DMS53 treated with DMSO at 0.1 percent for 48 hours (cell line): ENCODE measurements at regions not wholly inside any gene's neighbourhood (a gene's known extent, or its start where the extent isn't known, plus 50 kb on each side); places are given as distances from the start of the nearest gene placed in this dataset.
A peak's percentile ranks its signal among the peaks of the same experiment; 100 is the strongest.
"Not testable (repeated sequence)": the region's sequence is repeated elsewhere in the genome, so short reads cannot be mapped to it uniquely, and the experiment has no call there.

ENCODE experiments used
- DNase-seq: peaks from one replicate; lab custom pipeline; 2025; ENCODE audit not compliant: unreplicated experiment; lab: John Stamatoyannopoulos, UW

DNA sequence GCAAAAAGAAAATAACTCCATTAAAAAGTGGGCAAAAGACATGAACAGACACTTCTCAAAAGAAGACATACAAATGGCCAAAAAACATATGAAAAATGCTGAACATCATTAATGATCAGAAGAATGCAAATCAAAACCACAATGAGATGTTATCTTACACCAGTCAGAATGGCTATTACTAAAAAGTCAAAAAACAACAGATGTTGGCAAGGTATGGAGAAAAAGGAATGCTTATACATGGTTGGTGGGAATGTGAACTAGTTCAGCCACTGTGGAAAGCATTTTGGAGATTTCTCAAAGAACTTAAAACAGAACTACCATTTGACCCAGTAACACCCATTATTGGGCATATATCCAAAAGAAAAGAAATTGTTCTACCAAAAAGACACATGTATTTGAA, 936.7 kb downstream of the KCNJ2 start:
- not testable (repeated sequence) for DNase-seq

DNA sequence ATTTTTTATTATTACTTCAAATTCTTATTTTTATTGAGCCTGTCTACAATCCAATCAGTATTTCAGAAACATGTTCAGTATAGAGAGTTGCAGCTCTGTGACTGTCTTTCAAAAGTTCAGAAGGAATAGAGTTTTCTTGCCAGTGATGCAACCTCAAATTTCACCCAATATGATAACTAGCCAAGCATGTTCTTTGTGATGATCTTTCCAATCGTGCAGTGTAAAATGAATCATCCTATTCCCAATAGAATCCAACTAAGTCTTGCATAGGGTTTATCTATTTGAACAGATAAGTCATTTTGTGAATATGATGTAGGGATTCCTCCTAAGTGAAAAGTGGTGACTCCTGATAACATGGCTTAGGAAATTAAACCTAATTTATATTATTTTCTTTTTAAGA, 937.8 kb downstream of the KCNJ2 start:
- DNase-seq, result no peak

GRCh38 chr17:71109697-71110096, 940.4 kb downstream of the KCNJ2 start:
- DNase-seq, result no peak

DNA sequence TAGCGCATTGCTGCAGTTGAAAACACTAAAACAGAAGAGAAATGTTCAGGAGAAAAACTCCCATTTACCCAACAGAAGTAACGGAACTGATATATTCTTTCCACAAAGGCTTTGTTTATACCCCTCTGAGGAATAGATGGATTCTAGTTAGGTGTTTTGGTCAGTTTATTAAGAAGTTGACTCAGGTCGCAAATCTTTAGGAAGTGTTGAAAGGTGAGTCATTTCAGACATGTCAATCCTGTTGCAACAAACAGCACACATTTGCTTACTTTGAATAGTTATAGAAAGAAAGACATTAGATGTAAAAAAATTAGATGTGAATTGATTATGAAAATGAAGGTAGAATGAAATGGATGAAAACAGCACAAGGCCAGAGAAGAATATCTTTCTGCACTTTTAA, 941.0 kb downstream of the KCNJ2 start:
- no peak for DNase-seq

- no peak for DNase-seq
Measured at GRCh38 chr17:71111460-71111859, 942.1 kb downstream of the KCNJ2 start.

DNA sequence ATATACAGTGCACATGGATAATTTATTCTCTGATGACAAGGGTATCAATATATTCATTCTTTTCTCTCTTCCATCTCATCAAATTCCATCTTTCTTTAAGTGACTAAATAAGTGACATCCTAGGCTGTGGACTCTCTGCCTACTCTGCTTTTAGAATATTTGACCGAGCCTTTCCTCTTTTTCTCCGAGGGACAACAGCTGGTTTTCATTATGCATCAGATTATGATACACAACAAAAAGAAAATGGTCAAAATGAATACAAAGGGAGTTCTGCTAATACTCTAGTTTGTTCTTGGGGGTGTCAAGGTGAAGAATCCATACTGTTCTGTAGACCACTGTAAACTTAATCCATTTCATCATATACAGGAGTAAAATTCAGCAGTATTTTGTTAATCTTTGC, 942.6 kb downstream of the KCNJ2 start:
- no peak for DNase-seq

DNA sequence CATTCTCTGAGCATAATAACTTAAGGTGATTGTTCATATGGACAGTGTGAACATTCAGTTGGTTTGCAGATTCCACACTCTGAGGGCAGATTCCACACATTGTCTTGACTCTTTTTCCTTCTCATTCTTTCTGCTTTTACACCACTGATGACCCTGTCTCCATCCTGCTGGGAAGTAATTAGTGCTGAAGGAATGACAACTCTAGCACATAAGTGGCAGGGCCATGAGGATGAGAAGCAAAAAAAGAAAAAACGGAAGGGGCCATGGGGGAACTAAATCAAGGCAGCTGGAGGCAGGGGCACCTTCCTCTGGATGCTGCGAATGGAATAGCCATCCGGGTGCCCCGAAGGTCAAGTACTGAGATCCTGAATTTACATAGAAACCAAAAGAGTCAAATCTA, 944.0 kb downstream of the KCNJ2 start:
- no peak for DNase-seq

GRCh38 chr17:71114911-71115668, 945.8 kb downstream of the KCNJ2 start:
- no peak for DNase-seq

DNA sequence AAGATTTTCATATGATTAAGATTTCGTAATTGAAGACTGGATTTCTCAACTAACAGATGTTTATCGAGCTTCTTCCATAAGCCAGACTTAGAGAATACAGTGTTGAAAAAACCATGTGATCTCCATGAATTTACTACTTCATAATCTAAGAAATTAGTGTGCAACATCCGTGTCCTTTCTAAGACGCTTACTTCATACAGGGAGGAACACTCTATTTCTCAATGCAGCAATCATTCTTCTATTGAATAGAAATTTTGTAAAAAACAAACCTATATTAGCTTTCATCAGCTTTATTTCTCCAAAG, 946.3 kb downstream of the KCNJ2 start:
- DNase-seq, result no peak

- no peak for DNase-seq
Measured at GRCh38 chr17:71117466-71117865, 948.1 kb downstream of the KCNJ2 start.

DNA sequence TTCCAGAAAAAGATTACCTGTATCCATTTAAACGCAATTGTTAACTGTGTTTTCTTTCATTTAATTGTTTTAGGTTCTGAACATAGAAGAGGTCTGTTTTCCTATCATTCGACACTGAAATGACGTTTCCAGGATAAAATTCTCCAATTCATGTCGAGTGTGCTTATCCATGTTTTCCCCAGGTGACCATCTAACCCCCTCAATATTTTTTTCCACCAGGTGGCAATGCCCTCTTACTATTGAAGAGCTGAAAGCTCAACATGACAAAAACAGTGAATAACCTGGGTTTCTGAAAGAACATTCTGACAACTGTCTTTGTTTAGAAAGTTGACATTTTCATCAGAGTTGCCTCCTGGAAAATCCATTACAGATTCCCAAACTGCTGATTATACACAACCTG, 948.7 kb downstream of the KCNJ2 start:
- peak; percentile 8 for DNase-seq

- no peak for DNase-seq
Measured at GRCh38 chr17:71127416-71127815, 958.1 kb downstream of the KCNJ2 start.

- DNase-seq, result peak; percentile 23
Measured at GRCh38 chr17:71142333-71142732, 973.0 kb downstream of the KCNJ2 start.

DNA sequence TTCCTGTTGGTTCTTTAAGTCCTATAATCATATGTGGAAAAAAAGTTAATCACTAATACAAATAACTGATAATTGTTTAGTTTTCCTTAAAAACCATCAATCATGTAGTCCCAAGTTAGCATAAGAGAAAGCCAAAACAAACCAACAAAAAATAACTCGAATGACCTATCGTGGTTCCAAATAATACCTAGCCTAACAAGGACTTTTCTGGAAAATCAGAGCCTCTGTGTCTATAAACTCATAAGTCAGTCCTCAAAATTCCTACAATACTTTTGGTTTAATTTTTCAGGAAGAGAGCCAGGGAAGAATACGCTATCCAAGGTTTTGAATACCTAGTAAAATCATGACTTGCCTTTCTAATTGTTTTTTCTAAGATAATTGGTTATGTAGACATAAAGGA, 975.3 kb upstream of the SOX9 start:
- no peak for DNase-seq

DNA sequence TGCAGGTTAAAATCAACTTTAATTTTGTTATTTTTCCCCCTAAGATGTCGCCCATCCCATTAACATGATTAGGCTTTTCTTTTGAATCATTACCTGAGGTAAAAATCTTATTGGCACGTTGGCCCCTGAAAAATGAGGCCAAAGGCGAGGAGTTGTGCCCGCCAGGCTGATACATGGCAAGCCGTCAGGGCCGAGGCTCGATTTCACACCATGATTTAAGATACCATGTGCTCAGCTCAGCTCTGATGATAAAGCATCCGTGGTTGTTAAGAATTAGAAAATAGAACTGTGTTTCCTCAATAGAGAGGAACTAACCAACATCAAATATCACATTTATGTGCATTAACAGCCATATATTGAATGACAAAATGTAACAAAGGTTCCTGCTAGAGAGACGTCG, 972.9 kb upstream of the SOX9 start:
- no peak for DNase-seq

DNA sequence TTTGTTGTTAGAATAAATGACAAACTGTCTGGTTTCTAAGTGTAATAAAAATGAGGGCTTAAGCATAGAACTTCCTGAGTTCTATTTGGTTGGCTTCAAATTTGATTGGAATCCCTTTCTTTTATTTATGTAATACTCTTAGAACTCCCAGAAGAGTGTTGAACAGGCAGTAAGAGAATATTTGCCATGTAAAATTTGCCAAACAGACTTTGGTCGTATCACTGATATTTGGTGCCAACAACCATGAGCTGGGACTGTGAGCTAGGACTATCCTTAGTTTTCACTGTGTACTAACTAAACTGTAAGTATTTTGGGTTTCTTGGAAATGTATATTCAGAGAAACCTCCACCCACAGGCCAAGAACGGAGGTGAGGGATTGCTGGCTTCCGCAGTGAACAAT, 971.2 kb upstream of the SOX9 start:
- no peak for DNase-seq

- DNase-seq, result no peak
Measured at GRCh38 chr17:71157297-71157696, 963.5 kb upstream of the SOX9 start.

DNA sequence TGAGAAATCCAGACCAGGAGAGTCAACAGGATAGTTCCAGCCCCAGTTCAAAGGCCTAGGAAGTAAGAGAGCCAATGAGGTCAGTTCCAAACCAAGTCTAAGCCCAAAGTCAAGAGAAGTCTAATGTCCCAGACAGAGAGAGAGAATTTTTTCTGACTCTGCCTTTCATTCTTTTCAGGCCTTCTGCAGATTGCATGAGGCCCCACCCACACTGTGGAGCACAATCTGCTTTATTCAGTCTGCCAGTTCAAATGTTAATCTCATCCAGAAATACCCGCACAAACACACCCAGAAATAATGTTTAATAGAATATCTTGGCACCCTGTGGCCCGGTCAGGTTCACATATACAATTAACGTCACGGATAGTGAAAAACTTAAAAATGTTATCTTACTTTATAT, 962.4 kb upstream of the SOX9 start:
- DNase-seq, result no peak

GRCh38 chr17:71163121-71163812, 957.6 kb upstream of the SOX9 start:
- DNase-seq, result peak; percentile 79

DNA sequence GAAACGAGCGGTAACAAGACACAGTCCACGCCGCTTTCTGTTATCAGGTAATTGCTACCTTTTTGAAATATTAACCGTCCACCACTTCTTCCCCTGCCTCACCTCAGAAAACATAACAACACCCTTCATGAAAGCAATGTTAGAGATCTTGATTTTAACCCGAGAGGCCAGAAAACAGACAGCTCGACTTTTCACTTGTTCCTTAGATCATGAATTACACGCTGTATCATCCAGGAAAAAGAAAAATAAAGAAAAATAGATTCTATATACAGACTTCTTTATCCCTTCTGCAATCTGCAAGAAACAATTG, 957.1 kb upstream of the SOX9 start:
- DNase-seq, result no peak

DNA sequence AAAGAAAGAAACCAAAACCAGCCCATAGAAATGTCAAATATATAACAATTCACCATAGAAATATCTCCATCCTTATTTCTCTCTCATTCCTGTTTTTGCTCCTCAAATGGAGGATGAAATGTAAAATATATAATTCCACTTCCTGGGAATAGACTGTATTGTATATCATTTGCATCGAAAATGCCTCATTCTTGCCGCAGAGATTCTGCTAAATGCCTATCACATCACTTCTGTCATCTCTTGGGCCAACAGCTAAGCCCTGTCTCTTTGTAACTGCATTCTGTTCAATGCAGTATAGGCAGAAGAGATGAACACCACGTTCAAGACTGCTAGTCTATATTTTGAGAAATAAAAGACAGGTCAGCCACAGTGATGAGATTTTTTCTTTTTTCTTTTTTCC, 956.3 kb upstream of the SOX9 start:
- no peak for DNase-seq

DNA sequence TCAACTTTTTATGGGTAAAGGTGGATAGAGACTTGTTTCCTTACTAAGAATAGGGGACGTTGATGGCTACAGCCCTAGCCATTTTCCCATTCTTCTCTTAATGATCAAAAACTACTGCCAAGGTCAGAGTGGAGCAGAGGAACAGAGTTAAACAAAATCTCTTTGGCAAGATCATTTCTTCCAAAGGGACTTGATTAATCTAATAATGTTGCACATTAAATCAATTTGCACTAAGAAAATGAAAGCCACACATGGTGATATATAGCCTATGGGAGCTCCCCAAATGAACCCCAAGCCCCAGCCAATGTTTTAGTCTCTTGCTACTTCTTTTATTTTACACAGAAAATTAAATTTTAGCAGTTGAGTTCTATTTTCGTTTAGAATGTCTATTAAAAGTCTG, 954.5 kb upstream of the SOX9 start:
- no peak for DNase-seq

DNA sequence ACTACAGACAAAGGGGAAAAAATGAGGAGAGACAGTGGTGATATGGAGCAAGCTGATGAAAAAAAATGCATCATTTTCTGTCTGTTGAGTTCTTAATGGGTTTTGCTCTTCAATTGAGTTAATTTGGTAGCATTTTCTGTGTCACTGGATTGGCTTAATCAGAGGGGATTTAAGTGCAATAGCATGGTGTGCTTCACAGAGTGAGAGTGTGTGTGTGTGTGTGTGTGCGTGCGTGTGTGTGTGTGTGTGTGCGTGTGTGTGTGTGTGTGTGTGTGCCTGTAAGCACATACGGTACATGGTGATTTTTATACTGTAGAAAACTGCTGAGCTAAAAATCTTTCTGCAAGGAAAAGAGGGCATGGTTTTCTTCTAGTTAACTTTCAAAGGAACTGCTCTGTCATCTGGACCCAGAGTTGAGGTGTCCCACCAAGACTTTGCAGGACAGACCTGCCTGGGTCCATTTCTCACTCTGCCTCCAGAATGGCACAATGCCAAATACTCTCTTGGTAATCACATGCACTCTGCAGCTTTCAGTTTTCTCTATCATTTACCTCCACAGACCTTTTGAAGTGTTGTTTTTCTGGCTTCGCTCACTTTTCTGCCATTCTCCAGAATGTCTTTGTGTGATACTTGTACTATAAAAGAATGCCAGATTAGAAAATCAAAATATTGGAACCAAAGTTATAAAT, 952.6 kb upstream of the SOX9 start:
- DNase-seq, result no peak
